ENCODE measurements at regions not wholly inside any gene's neighbourhood (a gene's known extent, or its start where the extent isn't known, plus 50 kb on each side); places are given as distances from the start of the nearest gene placed in this dataset.
"Not testable (repeated sequence)": the region's sequence is repeated elsewhere in the genome, so short reads cannot be mapped to it uniquely, and the experiment has no call there.

DNA sequence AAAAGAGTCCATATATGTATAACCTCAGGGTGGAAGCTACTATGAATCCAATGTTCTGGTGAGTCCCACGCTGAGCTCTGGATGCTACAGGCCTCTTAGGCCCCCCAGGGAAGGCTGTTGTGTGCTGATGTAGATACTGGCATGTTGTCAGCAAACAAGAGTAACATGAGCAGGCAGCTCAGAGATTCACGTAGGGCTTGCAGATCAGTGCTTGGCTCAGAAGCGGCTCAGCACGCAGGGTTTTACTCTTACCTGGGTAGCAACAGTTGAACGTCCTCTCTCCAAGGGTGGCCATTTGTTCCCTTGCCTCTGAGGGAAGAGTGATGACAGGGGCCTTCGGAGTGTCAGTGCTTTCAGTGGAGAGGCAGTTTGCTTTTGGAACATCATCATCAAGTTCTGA is 93.4 kb downstream of the ZFP64 start:
- no peak for DNase-seq

DNA sequence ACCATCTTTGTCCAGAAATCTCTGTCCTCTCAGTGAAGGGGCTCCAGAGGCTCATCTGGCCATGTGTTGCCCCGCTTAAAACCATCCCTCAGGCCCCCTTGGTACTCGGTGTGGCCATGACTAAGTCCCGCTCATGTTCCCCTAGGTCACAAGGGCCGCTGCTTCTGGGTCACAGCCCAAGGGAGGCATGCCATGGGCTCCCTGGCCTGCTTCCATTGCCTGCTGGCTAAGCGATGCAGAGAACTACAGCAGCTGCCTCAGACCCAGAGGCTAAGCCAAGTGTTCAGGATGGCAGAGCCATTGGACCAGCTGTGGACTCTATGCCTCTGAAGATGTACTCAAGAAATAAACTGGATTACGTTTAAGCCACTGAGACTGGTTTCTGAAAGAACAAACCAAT is 95.5 kb downstream of the ZFP64 start:
- DNase-seq, result no peak

DNA sequence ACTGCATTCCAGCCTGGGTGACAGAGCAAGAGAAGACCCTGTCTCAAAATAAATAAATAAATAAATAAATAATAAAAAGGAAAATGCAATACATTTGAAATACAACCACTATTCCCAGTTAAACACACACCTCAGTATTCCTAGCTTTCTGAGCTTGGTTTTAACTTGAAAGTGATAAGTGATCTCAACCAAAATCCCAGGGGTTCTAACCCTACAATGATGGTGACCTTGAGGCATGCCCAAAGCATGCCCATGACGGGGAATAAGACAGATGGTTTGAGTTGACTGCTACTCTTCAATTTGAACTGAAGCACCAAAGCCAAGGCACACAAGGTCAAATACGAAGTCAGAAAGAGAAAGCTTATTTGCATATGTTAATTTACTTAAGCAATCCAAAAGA is 96.9 kb downstream of the ZFP64 start:
- DNase-seq, result no peak

DNA sequence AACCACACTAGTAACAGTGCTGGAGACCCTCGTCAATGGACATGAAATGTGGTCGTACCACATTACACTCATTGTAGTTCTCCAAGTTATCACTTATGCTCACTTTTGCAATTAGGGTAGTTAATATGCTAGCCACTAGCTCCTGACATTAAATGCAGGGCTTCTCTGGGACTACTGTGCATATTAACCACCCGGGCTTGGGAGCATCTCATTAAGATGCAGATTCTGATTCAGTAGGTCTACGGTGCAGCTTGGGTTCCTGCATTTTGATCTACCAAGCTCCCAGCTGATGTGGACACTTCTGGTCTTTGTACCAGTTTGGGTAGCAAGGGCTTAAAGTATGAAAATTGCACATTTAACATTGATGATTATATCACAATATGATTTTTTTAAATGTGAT is 98.0 kb downstream of the ZFP64 start:
- no peak for DNase-seq

DNA sequence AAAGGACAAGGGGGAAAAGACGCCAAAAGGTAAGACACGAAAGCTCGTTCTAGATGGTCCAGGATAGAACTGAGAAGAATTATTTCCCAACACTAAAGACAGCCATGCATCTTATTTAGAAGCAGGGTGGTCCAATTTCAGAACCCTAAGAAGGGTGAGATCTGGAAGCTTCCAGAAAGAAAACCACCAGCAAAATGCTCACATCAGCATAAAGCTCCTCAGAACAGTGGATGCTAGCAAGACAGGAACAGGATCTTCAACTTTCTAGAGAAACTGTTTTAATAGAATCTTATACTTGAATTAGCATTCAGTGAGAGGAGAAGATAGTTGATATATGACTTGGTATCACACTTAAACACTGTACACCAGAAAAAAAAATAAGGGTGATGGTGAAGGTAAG is 101.5 kb downstream of the ZFP64 start:
- DNase-seq, result no peak

DNA sequence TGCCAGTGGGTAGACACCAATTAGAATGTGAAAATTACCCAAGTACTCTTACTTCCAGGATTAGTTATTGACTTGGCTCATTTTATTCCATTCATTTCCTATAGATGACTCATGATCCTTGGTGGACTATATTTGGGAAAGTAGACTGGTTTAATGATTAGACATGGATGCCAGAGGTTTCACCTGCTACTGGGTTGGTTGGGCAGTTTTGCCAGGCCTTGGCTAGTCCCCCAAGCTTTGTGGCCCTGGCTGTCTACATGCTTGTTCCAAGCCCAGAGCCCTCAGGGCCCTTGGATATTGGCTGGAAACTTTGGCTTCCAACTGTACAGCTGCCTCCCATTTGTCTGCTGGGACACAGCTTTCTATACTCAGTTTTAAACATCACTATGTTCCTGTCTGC is 104.1 kb downstream of the ZFP64 start:
- no peak for DNase-seq

DNA sequence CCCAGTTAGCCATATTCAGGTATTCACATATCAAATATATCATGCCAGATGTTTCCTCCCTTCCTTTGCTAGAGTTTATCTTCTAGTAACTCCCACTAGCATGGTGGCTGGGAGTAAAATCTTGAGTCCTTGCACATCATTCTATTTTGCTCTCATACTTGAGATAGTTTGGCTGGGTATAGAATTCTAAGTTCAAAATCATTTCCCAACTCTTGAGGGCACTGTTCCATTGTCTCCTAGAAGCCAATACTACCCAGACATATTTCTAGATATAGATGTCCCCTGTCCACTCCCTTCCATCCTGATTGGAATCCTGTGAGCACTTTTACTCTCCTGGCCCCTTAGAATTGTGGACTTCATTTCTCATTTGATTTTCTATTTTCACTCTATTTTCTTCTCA is 104.7 kb downstream of the ZFP64 start:
- no peak for DNase-seq

DNA sequence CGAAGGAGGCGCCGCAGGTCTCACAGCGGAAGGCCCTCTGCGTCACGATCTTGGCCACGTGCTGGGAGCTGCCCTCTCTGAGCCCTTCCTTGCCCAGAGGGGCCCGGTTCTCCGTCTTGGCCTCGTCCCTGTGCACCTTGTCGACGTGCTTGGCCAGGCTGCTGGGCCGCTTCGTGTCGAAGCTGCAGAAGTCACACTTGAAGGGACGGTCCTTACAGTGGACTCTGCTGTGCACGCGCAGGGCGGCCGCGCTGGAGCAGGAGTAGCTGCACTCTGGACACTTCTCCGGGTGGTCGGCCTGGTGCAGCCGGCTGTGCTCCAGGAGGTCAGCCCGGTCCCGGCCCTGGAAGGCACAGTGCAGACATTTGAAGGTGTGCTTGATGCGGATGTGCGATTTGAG is 106.9 kb downstream of the ZFP64 start:
- no peak for DNase-seq

DNA sequence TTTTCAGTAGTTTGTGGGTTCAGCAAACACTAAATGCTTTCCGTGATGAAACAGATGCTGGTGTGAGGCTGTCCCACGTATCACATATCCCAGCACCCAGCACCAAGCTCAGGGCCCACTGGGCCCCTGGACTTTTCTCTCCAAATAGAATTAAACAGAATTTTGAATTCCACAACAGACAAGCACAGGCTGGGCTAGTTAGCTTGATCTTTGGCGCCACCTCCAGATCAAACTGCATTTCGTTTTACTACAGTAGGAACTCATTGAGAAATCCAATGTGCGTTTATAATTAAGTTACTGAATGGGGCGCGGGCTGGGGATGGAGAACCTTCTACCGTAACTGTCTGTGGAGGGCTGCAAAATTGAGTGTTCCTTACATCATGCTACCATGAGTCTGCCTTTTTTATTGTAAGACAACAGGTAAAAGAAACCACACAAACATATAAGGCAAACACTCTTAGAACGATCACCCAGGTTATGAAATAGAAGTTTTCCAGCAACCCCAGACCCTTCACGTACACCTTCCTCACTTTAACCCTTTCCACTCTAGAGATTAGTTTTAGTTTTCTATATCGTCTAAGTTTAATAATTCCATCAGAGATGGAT is 107.8 kb downstream of the ZFP64 start:
- DNase-seq, result peak in 1 of 2 donors; percentile 65

DNA sequence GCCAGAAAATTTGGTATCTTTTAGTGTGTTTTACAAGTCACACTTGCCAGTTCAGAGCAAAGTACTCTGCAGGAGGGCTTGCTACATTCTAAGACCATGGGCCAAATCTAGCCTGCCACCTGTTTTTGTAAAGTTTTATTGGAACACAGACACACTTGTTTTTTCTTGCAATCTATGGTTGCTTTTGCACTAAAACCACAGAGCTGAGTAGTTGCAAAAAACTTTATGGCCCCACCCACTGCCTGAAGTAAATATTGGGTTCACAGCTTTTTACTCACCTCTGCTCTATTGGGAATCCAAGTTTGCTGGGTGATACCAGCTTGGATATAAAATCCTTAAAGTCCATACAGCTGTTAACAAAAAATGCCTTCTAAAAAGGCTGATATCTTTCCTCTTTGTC is 109.0 kb downstream of the ZFP64 start:
- DNase-seq, result no peak

DNA sequence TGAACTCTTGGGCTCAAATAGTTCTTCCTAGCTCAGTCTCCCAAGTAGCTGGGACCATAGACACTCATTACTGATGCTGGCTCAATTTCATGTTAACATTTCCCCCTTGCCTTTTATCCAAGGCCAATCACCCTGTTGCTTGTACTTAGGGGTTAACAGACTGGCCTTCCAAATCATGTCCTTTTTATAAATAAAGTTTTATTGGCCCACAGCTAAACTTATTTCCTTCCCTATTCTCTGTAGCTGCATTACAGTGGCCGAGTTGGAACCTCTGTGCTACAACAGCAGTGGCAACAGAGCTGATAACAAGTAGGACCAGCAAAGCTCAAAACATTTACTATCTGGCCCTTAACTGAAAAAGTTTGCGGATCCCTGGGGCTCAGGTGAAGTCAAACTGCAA is 109.8 kb downstream of the ZFP64 start:
- DNase-seq, result no peak

DNA sequence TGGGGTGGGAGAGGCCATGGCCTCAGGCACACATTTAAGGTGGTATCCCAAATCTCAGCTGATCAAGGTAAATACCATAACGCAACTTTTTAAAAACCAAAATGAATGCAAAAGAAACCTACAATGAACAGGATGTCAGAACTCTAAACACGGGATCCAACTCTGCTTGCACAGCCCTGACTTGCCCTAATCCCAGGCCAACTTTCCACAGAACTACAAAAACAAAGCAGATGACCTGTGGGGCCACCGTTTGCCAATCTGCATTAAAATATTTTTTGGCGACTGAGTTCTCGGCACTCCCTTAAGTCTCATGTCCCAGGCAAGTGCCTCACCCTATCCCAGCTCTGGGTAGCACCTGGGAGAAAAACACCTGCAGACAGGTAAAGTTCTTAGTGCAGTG is 110.5 kb downstream of the ZFP64 start:
- DNase-seq, result no peak

DNA sequence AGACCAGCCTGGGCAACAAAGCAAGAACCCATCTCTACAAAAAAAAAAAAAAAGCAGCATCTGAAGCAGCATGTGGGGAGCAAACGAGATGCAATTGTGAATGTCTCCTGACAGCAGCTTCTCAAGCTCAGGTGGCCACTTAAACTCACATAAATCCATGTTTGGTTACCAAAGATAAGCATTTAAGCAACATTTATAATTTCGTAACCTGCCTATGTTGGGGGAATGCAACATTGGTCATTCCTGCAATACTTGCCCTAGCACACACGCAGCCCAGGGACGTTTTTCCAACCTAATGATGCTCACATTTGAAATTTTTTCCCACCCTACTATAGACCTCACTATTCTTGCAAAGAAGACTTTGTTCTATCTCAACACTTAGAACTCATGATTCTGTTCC is 113.3 kb downstream of the ZFP64 start:
- DNase-seq, result no peak

DNA sequence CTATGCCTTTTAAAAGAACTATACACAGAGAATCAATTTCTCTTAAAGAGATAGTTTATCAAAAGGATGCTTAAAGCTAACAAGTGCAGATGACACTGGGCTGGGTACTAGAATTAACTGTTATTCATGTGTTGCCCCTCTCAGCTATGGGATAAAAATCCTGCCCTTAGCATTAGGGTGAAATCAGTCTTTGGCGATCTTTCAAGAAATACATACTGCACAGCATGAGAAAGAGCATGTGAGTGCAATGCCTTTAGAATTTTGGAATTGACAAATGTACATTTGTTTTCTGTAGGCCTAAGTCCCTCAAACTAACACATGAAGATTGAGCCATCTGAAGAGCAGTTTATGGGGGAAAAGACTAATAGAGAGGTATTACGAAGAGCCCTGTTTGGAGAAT is 115.4 kb downstream of the ZFP64 start:
- no peak for DNase-seq

DNA sequence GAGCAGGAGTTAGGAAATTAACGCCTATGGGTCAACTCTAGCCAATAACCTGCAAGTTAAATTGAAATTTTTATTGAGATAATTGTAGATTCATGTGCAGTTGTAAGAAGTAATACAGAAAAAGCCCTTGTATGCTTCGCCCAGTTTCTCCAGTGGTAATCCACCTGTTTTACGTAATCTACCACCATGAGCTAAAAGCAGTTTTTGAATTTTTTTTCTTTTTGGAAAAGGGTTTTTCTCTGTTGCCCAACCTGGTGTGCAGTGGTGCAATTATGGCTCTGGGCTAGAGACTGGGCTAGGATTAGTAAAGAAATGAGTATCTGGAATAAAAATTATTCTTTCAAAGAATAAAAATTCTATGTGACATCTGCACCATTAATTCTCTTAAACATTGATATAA is 116.2 kb downstream of the ZFP64 start:
- DNase-seq, result no peak

DNA sequence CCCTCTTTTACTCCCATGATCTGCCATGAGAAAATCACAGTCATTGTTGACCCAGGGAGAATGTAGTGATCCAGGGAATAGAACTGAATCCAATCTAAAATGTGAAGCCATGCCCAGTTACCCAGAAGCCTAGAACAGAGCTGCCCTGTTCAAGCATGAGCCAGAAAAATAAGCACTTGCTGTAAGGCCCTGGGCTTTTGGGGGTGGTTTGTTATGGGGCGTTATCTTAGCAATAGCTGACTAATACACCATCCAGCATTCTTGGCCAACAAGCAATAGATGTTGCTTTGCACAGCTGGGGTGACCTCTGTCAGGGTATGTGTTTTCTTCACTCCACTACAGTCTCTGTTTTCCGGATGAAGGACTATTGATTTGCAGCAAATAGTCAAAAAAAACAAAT is 120.4 kb downstream of the ZFP64 start:
- no peak for DNase-seq

DNA sequence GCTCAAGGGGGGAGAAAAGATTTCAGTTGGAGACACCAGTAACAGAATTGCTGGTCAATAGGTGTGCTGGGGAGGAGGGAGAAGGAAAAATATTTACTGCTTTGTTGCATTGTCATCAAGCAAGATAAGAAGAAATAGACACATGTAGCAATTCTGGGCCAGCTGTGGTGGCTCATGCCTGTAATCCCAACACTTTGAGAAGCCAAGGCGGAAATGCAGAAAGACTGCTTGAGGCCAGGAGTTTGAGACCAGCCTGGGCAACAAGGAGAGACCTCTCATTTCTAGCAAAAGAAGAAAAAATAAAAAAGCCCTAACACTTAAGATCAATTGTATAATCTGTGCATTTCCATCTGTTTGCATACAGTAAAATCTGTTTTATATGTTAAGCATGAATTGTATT is 126.6 kb downstream of the ZFP64 start:
- DNase-seq, result no peak

DNA sequence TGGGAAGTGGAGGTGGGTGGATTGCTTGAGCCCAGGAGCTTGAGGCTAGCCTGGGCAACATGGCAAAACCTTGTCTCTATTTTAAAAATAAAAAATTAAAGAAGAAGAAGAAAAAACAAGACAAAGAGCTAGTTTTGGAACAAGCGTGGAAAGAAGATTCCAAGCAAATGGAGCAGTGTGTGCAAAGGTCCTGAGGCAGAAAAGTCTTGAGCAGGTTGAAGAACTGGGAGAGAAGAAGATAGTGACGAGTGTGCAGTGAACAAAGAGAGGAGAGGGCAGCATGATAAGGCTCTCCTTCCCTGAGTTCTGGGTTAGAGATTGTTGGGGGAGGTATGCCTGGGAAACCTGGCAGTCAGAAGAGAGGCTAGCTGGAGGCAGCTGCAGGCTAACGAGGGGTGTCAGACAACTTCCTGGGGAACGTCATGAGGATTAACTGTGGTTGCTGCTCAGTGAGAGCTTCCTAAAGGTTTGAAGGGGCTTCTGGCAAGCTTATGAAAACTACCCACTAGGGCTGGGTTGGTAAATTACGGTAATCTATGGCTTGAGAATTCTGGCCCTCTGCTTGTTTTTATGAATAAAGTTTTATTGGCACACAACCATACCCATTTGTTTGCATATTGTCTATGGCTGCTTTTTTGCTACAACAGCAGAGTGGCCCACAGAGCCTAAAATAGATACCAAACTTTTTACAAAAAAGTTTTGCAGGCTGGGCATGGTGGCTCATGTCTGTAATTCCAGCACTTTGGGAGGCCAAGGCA is 128.9 kb downstream of the ZFP64 start:
- DNase-seq, result no peak

DNA sequence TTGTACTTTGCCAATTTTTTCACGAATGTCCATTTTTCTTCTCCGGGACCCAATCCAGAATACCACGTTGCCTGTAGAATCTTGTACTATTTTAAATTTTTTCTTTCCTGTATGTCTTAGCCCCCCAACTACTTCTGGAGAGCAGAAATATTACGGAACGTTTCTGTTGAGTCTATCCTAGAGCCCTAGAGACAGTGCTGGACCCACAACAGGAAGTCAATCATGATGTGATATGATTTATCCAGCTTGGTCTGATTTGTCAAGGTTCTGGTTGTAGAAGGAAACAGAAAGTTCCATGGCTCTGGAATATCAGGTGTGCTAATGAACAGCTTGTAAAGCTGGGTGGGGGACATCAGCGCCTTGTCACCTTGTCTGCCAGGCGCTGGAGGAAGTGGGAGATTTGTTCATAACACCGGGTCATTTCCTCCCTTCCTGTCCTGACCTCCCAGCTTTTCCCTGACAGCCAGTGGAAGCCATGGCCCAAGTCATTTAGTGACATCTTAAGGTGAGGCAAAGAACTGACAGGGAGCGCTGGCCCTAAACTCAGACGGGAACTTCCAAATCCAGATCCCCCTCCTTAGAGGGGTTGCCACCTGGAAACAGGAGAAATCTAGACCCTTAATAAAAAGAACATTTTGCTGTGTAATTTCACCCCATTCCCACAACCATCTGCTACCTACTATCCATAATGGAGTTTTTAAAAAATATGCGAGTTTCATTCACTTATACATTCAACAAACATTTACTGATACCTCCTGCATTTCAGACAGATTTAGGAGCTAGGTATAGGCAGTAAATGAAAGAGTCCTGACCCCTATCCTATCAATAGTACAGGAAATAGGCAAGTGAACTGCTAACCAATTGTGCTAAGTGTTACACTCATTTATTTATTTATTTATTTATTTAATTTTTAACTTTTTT is 130.5 kb downstream of the ZFP64 start:
- peak; percentile 10 to 37 for DNase-seq

DNA sequence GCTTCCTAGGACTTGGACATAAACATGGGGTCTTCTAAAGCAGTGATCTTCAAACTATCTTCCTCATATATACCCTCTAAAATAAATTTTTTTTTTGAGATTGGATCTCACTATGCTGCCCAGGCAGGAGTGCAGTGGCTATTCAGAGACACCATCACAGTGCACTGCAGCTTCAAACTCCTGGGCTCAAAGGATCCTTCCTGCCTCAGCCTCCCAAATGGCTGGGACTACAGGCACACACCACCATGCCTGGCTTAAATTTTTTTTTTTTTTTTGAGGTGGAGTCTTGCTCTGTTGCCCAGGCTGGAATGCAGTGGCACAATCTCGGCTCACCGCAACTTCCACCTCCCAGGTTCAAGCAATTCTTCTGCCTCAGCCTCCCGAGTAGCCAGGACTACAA is 134.4 kb downstream of the ZFP64 start:
- DNase-seq, result not testable (repeated sequence)

DNA sequence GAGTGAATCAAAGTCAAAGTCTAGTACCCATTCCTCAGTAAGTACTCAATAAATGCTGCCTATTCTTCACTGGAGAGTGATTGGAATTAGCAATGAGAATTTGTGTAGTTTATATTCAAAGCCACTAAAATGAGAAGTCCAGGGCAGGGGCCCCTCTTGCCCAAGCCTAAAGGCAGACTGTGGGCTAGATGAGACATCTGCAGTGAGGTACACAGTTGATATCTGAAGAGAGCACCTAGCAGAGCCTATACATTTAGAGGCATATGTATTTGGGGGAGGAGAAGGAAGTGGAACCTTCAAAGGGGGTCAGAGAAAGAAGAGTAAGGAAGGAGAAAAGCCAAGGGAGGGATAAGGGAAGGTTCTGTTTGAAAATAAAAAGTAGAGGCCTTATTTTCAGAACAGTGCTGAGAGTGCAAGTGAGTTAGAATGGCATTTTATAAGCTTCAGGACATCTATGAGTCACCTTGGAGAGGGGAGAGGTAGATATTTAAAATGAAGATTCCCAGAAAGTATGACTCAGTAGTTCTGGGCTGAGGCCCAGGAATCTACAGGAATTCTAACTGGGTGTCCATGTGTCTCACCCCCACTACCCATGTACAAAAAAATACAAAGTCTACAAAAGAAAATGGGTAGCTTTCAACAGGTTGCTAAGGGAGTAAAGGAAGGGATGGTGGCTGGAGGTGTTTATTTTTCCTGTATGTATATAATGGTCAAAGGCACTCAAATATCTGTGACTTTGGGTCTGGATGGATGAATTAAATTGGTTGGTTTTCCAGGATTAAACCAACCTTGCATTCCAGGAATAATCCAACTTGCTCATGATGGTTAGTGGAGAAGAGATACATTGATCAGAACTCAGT is 135.1 kb downstream of the ZFP64 start:
- no peak for DNase-seq

DNA sequence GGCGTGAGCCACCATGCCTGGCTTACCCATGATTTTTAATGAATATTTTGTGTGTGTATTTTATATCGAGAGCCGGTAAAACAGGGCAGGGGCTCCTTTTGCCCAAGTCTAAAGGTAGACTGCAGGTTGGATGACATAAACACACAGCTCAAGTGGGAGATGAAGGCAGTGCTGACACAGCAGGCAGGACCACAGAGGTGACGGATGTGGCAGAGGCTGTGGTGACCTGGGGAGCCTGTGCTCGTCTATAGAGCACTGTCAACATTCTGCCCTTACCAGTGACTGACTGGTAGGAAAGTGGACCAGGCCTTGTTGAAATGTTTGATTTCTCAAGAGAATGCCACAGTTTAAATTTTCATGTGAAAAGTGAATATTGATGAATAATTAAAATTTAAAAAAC is 137.5 kb downstream of the ZFP64 start:
- DNase-seq, result no peak

Data from right lung (tissue), 2 donors.